Activated CD8-positive, alpha-beta memory T cell treated with anti-CD3 and anti-CD28 coated beads for 24 hours (primary cell): ENCODE measurements at regions not wholly inside any gene's neighbourhood (a gene's known extent, or its start where the extent isn't known, plus 50 kb on each side); places are given as distances from the start of the nearest gene placed in this dataset.

Experiments used
- DNase-seq: peaks from one replicate; pipeline ENCODE4 v3.0.0-alpha.2; 2020

- DNase-seq, result no peak
Observed at GRCh38 chr9:80157561-80157983, 585.8 kb downstream of the TLE4 start.

- DNase-seq, result no peak
Observed at GRCh38 chr9:80156756-80157472, 585.1 kb downstream of the TLE4 start.

- DNase-seq, result no peak
Observed at GRCh38 chr9:80156262-80156661, 584.5 kb downstream of the TLE4 start.

GRCh38 chr9:80147866-80148265 lies 576.1 kb downstream of the TLE4 start:
- DNase-seq, result no peak

- DNase-seq, result no peak
Observed at GRCh38 chr9:80146466-80146865, 574.7 kb downstream of the TLE4 start.

GRCh38 chr9:80144856-80145255 lies 573.1 kb downstream of the TLE4 start:
- DNase-seq, result no peak

GRCh38 chr9:80144406-80144805 lies 572.6 kb downstream of the TLE4 start:
- DNase-seq, result no peak

GRCh38 chr9:80143899-80144298 lies 572.1 kb downstream of the TLE4 start:
- no peak for DNase-seq

GRCh38 chr9:80134487-80134886 lies 562.7 kb downstream of the TLE4 start:
- no peak for DNase-seq

- DNase-seq, result no peak
Observed at GRCh38 chr9:80131627-80132026, 559.9 kb downstream of the TLE4 start.

- no peak for DNase-seq
Observed at GRCh38 chr9:80127920-80128319, 556.2 kb downstream of the TLE4 start.

- DNase-seq, result no peak
Observed at GRCh38 chr9:80125731-80126264, 554.0 kb downstream of the TLE4 start.

GRCh38 chr9:80117031-80117430 lies 545.3 kb downstream of the TLE4 start:
- DNase-seq, result no peak

- no peak for DNase-seq
Observed at GRCh38 chr9:80114241-80114640, 542.5 kb downstream of the TLE4 start.

GRCh38 chr9:80107931-80108660 lies 536.3 kb downstream of the TLE4 start:
- DNase-seq, result no peak

GRCh38 chr9:80097476-80097875 lies 525.7 kb downstream of the TLE4 start:
- no peak for DNase-seq

- no peak for DNase-seq
Observed at GRCh38 chr9:80094176-80094771, 522.5 kb downstream of the TLE4 start.

GRCh38 chr9:80093695-80094094 lies 521.9 kb downstream of the TLE4 start:
- no peak for DNase-seq

- DNase-seq, result no peak
Observed at GRCh38 chr9:80091526-80091925, 519.8 kb downstream of the TLE4 start.

GRCh38 chr9:80090317-80090716 lies 518.6 kb downstream of the TLE4 start:
- DNase-seq, result no peak

- no peak for DNase-seq
Observed at GRCh38 chr9:80086822-80087345, 515.1 kb downstream of the TLE4 start.

GRCh38 chr9:80086386-80086785 lies 514.6 kb downstream of the TLE4 start:
- no peak for DNase-seq

GRCh38 chr9:80085668-80086067 lies 513.9 kb downstream of the TLE4 start:
- no peak for DNase-seq

- DNase-seq, result no peak
Observed at GRCh38 chr9:80082213-80082612, 510.4 kb downstream of the TLE4 start.
